ENCODE measurements at regions not wholly inside any gene's neighbourhood (a gene's known extent, or its start where the extent isn't known, plus 50 kb on each side); places are given as distances from the start of the nearest gene placed in this dataset.

DNA sequence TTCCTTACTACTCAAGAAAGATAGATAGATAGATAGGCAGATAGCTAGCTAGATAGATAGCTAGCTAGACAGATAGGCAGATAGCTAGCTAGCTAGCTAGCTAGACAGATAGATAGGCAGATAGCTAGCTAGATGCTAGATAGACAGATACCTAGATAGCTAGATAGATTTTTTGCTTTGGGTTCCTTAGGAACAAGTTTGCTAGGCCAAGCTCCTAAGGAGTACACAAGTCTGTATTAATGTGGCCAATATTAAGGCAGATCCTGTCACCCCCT is 61.7 kb upstream of the VPREB1 start:
- DNase-seq (ENCODE audit: low read depth), result no peak
- no peak overlapping the region for H3K4me3 ChIP-seq (ENCODE audit: low read depth, low read length)
- TF ChIP-seq, protein P1, sequence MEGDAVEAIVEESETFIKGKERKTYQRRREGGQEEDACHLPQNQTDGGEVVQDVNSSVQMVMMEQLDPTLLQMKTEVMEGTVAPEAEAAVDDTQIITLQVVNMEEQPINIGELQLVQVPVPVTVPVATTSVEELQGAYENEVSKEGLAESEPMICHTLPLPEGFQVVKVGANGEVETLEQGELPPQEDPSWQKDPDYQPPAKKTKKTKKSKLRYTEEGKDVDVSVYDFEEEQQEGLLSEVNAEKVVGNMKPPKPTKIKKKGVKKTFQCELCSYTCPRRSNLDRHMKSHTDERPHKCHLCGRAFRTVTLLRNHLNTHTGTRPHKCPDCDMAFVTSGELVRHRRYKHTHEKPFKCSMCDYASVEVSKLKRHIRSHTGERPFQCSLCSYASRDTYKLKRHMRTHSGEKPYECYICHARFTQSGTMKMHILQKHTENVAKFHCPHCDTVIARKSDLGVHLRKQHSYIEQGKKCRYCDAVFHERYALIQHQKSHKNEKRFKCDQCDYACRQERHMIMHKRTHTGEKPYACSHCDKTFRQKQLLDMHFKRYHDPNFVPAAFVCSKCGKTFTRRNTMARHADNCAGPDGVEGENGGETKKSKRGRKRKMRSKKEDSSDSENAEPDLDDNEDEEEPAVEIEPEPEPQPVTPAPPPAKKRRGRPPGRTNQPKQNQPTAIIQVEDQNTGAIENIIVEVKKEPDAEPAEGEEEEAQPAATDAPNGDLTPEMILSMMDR (conservative IDR thresholded peaks at IDR 0.05; ENCODE audit: low read depth, low read length), result no peak

DNA sequence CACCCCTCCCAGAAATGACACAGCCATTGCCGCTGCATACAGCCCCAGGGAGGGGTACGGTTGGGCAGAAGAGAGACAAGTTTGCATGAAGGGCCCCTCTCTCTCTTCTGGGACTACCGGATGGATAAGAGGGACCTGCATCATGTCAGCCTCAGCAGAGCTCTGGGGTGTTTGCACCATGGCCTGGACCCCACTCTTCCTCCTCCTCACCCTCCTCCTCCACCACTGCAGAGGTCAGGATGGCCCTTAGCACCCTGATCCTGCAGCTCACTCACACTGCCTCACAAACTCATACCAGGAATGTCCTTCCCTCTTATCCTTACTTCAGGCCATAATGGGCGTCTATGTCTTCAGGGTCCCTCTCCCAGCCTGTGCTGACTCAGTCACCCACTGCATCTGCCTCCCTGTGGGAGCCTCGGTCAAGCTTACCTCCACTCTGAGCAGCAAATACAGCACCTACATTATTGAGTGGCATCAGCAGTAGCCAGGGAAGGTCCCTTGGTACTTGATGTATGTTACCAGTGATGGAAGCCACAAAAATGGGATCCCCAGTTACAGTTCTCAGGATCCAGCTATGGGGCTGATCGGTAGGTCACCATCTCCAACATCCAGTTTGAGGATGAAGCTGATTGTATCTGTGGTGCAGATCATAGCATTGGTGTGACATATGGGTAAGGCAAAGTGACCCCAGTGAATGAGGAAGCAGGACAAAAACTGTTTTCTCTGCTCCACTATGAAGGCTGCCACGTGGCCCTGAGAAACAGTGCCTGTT is 62.2 kb upstream of the VPREB1 start:
- no peak overlapping the region for H3K4me3 ChIP-seq (ENCODE audit: low read depth, low read length)

DNA sequence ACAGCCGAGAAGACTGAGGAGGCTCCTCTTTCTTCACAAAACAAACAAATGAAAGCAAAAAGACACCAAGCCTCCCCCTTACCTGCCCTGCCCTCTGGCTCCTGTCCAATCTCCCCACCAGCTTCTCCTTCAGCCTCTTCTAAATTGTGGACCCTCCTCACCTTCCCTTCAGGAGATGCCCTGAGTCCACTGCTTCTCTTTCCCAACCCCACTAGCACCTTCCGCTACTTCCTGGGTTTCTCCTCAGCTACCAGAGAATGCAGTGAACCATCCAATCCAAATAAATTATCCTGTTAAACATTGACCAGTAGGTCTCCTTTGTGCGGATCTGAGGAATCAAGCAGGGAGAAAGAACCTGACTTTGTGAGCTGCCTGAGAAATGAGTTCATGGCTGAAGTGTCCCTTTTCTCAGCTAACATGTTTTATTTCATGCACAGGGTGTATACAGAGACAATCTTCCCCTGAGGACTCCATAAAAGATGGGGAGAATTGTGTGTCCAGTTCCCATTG is 63.2 kb upstream of the VPREB1 start:
- no peak for DNase-seq (ENCODE audit: low read depth)
- no peak overlapping the region for H3K4me3 ChIP-seq (ENCODE audit: low read depth, low read length)
- TF ChIP-seq, protein P1 (conservative IDR thresholded peaks at IDR 0.05; ENCODE audit: low read depth, low read length), result no peak

More for the DNA sequence above, 62.2 kb upstream of the VPREB1 start:
- DNase-seq (ENCODE audit: low read depth), result no peak
- TF ChIP-seq, protein P1 (conservative IDR thresholded peaks at IDR 0.05; ENCODE audit: low read depth, low read length), result no peak

DNA sequence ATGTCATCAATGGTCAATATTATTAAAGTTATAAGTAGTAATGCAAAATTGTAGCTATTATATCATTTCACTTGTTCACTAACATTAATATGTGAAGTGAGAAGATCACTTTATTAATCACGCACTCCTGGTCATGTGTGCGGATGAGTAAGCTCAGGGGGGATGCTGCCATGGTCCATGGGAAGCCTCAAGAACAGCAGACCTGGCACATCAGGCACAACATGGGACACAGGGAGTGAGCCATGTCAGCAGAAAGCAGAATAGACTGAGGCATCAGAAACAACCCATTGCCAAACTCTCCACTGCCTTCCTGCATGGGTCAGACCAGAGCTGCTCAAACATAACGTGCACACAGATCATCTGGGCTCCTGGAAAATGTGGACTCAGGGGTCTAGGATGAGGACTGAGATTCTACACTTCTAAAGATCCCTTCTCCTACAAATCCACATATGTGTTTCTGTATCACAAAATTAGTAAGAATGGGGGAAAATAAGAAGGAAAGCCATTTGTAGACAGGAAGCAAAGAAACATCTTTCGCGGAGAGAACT is 63.8 kb upstream of the VPREB1 start:
- no peak for DNase-seq (ENCODE audit: low read depth)
- H3K4me3 ChIP-seq (ENCODE audit: low read depth, low read length), result no peak overlapping the region
- TF ChIP-seq, protein P1 (conservative IDR thresholded peaks at IDR 0.05; ENCODE audit: low read depth, low read length), result no peak

DNA sequence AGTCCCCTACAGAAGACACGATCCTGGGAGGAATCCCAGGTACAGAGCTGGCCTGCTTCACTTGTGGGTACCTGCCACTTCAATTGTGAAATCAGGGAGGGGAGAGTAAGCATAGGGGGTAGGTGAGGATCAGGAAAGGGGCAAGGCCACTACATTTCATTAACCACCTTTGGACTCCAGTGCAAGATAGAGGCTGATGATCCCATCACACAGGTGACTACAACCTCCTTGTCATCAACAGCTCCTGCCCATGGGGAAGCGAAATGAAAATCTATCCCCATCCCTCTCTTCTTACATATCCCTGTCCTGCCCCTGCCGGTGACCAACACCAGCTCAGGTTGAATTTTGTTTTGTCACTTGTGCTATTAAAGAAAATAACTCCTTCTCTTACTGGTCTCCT is 64.7 kb upstream of the VPREB1 start:
- H3K4me3 ChIP-seq (ENCODE audit: low read depth, low read length), result no peak overlapping the region
- TF ChIP-seq, protein P1 (conservative IDR thresholded peaks at IDR 0.05; ENCODE audit: low read depth, low read length), result no peak
- DNase-seq (ENCODE audit: low read depth), result no peak

DNA sequence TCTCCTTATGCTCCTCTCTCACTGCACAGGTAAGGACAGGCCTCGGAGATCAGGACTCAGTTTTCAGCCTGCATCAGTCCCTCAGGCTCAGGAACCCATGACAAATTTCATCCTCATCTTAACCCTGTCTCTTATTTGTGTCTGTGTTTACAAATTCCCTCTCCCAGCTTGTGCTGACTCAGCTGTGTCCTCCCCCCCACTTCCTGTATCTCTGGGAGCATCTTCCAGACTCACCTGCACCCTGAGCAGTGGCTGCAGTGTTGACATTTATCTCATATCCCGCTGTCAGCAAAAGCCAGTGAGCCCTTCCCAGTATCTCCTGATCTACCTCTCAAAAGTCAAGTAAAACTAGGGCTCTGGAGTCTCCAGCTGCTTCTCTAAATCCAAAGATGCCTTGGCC is 65.6 kb upstream of the VPREB1 start:
- no peak overlapping the region for H3K4me3 ChIP-seq (ENCODE audit: low read depth, low read length)
- TF ChIP-seq, protein P1 (conservative IDR thresholded peaks at IDR 0.05; ENCODE audit: low read depth, low read length), result no peak
- DNase-seq (ENCODE audit: low read depth), result no peak

All from choroid plexus epithelial cell (primary cell).